A673 (cell line): ENCODE measurements at regions not wholly inside any gene's neighbourhood (a gene's known extent, or its start where the extent isn't known, plus 50 kb on each side); places are given as distances from the start of the nearest gene placed in this dataset.

ENCODE experiments used
- EZH2 ChIP-seq: fragments of 200-600 bp; sonication (generic); IDR thresholded peaks from 2 replicates; pipeline ENCODE4 v1.6.1; 2017; ENCODE audit warnings: borderline replicate concordance, low read depth, mild to moderate bottlenecking, mixed read lengths, antibody characterized with exemption, low read length; ENCODE audit not compliant: poor library complexity, severe bottlenecking
- TF ChIP-seq, protein P1 (sequence below): fragments of 300-800, 200-600 bp; sonication (generic); conservative IDR thresholded peaks from 2 replicates; pipeline ENCODE4 v1.5.1; 2017; ENCODE audit warnings: low read depth, mild to moderate bottlenecking, antibody characterized with exemption, low read length, moderate library complexity, mixed read lengths

GRCh38 chr7:42596737-42597136 lies 315.1 kb downstream of the C7orf25 start:
- TF ChIP-seq, protein P1, sequence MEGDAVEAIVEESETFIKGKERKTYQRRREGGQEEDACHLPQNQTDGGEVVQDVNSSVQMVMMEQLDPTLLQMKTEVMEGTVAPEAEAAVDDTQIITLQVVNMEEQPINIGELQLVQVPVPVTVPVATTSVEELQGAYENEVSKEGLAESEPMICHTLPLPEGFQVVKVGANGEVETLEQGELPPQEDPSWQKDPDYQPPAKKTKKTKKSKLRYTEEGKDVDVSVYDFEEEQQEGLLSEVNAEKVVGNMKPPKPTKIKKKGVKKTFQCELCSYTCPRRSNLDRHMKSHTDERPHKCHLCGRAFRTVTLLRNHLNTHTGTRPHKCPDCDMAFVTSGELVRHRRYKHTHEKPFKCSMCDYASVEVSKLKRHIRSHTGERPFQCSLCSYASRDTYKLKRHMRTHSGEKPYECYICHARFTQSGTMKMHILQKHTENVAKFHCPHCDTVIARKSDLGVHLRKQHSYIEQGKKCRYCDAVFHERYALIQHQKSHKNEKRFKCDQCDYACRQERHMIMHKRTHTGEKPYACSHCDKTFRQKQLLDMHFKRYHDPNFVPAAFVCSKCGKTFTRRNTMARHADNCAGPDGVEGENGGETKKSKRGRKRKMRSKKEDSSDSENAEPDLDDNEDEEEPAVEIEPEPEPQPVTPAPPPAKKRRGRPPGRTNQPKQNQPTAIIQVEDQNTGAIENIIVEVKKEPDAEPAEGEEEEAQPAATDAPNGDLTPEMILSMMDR: no peak
- TF ChIP-seq EZH2: no peak
